A673 (cell line): ENCODE measurements at regions not wholly inside any gene's neighbourhood (a gene's known extent, or its start where the extent isn't known, plus 50 kb on each side); places are given as distances from the start of the nearest gene placed in this dataset.

Experiments
- BruUV-seq: library from RNA; stranded (reverse); fragments of 400-500 nt; replicated peaks from 2 replicates; lab custom pipeline; 2021; lab: Mats Ljungman, UMichigan
- CTCF ChIA-PET: fragments of 300-600 bp; sonication (Branson Sonifier 250); formaldehyde crosslinking; loops from one replicate; lab custom pipeline; 2022; ENCODE audit warnings: antibody characterized with exemption; lab: Charles Lee
- POLR2A ChIA-PET: fragments of 300-600 bp; sonication (Branson Sonifier 250); formaldehyde crosslinking; loops from one replicate; lab custom pipeline; 2022; ENCODE audit warnings: antibody characterized with exemption; ENCODE audit not compliant: low non-redundant PET; lab: Charles Lee
- DNase-seq: peaks from one replicate; pipeline ENCODE4 v3.0.0-alpha.2; 2015; ENCODE audit warnings: low spot score
- H3K27ac ChIP-seq: fragments of 200-600 bp; sonication (generic); 2 replicates; pipeline ENCODE4 v1.5.1; 2016; ENCODE audit warnings: mixed run types, low read depth, mild to moderate bottlenecking, mixed read lengths, antibody characterized with exemption, low read length; ENCODE audit not compliant: poor library complexity, severe bottlenecking
- H3K27me3 ChIP-seq: fragments of 200-600 bp; sonication (generic); replicated peaks from 2 replicates; pipeline ENCODE4 v1.6.1; 2017; ENCODE audit warnings: mixed run types, low read depth, mild to moderate bottlenecking, mixed read lengths, antibody characterized with exemption, low read length; ENCODE audit not compliant: insufficient read depth, poor library complexity
- H3K36me3 ChIP-seq: fragments of 200-600 bp; sonication (generic); 2 replicates; pipeline ENCODE4 v1.6.1; 2016; ENCODE audit warnings: mixed run types, mild to moderate bottlenecking, mixed read lengths, antibody characterized with exemption, low read length; ENCODE audit not compliant: insufficient read depth, poor library complexity, severe bottlenecking
- H3K4me1 ChIP-seq: fragments of 200-600 bp; sonication (generic); 2 replicates; pipeline ENCODE4 v1.6.1; 2017; ENCODE audit warnings: mixed run types, mild to moderate bottlenecking, mixed read lengths, antibody characterized with exemption, low read length; ENCODE audit not compliant: insufficient read depth, poor library complexity, severe bottlenecking
- H3K4me3 ChIP-seq: fragments of 200-600 bp; sonication (generic); 2 replicates; pipeline ENCODE4 v1.5.1; 2016; ENCODE audit warnings: low read depth, mixed run types, mild to moderate bottlenecking, mixed read lengths, low read length; ENCODE audit not compliant: poor library complexity, severe bottlenecking
- H3K9me3 ChIP-seq: fragments of 200-600 bp; sonication (generic); 2 replicates; pipeline ENCODE4 v1.6.1; 2016; ENCODE audit warnings: mixed run types, low read depth, mild to moderate bottlenecking, mixed read lengths, antibody characterized with exemption, low read length; ENCODE audit not compliant: poor library complexity, severe bottlenecking
- EZH2 ChIP-seq: fragments of 200-600 bp; sonication (generic); IDR thresholded peaks from 2 replicates; pipeline ENCODE4 v1.6.1; 2017; ENCODE audit warnings: borderline replicate concordance, low read depth, mild to moderate bottlenecking, mixed read lengths, antibody characterized with exemption, low read length; ENCODE audit not compliant: poor library complexity, severe bottlenecking
- intact Hi-C: fragments of 100-400 bp; cut with micrococcal nuclease; formaldehyde crosslinking; loops from one replicate; pipeline ENCODE4 v1.10.0; 2022; ENCODE audit not compliant: unreplicated experiment
- TF ChIP-seq, protein P1 (sequence below): fragments of 300-800, 200-600 bp; sonication (generic); conservative IDR thresholded peaks from 2 replicates; pipeline ENCODE4 v1.5.1; 2017; ENCODE audit warnings: low read depth, mild to moderate bottlenecking, antibody characterized with exemption, low read length, moderate library complexity, mixed read lengths

DNA sequence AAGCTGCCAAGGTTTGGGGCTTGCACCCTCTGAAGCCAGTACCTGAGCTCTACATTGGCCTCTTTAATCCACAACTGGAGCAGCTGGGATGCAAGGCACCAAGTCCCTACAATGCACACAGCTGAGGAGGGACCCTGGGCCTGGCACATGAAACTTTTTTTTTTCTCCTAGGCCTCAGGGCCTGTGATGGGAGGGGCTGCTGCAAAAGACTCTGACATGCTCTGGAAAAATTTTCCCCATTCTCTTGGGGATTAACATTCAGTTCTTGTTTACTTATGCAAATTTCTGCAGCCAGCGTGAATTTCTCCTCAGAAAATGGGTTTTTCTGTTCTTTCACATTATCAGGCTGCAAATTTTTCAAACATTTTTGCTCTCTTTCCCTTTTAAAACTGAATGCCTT lies 1072.2 kb downstream of the BRINP3 start:
- intact Hi-C loops = no loop called here
- peak; percentile 15 for DNase-seq
- H3K36me3 ChIP-seq = no peaks in the 10 kb centered on the region
- no peaks in the 10 kb centered on the region for H3K4me1 ChIP-seq
- H3K27ac ChIP-seq = no peak overlapping the region
- no peaks in the 10 kb centered on the region for H3K27me3 ChIP-seq
- POLR2A ChIA-PET = no interaction called here
- no peak for TF ChIP-seq EZH2
- TF ChIP-seq, protein P1, sequence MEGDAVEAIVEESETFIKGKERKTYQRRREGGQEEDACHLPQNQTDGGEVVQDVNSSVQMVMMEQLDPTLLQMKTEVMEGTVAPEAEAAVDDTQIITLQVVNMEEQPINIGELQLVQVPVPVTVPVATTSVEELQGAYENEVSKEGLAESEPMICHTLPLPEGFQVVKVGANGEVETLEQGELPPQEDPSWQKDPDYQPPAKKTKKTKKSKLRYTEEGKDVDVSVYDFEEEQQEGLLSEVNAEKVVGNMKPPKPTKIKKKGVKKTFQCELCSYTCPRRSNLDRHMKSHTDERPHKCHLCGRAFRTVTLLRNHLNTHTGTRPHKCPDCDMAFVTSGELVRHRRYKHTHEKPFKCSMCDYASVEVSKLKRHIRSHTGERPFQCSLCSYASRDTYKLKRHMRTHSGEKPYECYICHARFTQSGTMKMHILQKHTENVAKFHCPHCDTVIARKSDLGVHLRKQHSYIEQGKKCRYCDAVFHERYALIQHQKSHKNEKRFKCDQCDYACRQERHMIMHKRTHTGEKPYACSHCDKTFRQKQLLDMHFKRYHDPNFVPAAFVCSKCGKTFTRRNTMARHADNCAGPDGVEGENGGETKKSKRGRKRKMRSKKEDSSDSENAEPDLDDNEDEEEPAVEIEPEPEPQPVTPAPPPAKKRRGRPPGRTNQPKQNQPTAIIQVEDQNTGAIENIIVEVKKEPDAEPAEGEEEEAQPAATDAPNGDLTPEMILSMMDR = no peak
- H3K9me3 ChIP-seq = no peaks in the 10 kb centered on the region
- no TSS peak for BruUV-seq
- H3K4me3 ChIP-seq = no peak overlapping the region
- CTCF ChIA-PET = no interaction called here

DNA sequence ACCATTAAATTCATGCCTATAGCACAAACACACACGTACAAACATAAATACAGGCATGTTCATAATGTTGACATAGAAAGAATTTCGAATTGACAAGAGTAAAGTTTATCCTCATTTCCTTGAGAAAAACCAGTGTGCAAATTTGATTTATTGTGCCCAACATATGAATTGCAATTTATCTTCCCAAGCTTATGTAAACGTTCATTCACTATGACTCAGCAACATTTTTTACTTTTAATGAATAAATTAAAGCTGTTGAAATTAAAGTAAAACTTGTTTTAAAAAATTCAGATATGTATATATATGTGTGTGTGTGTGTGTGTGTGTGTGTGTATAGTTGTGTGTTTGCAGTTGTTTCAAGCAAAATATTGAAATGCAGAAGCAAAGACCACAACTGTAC lies 1067.9 kb downstream of the BRINP3 start:
- Histone ChIP-seq H3K27ac (no peak overlapping the region), H3K36me3 (no peaks in the 10 kb centered on the region), H3K4me3 (no peak overlapping the region), H3K9me3 (no peaks in the 10 kb centered on the region), H3K27me3 (no peaks in the 10 kb centered on the region), H3K4me1 (no peaks in the 10 kb centered on the region)
- ChIA-PET POLR2A (no interaction called here), CTCF (no interaction called here)
- TF ChIP-seq, protein P1 = no peak
- TF ChIP-seq EZH2 = no peak
- no peak for DNase-seq
- intact Hi-C loops = no loop called here
- BruUV-seq = no TSS peak

DNA sequence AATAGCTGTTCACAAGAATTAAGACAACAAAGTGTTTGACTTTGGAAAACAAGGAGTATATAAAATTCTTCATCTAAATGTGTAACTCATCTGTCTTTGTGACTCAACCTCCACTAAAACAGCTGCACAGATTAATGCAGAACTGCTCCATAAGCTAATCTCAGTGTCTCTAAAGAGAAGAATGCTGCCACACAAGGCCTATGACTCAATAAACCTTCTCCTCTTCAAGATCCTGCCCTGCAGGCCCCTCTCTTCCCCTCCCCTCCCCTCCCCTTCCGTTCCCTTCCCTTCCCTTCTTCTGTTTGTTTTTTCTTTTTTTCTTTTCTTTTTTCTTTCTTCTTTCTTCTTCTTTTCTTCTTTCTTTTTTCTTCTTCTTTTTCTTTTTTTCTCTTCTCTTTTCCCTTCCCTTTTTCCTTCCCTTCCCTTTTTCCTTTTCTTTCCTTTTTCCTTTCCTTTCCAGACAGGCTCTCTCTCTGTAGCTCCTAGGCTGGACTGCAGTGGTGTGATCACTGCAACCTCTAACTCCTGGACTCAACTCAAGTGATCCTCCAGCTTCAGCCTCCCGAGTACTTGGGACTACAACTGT lies 1052.8 kb downstream of the BRINP3 start:
- Histone ChIP-seq H3K27me3 (no peaks in the 10 kb centered on the region), H3K4me1 (no peaks in the 10 kb centered on the region), H3K9me3 (no peaks in the 10 kb centered on the region), H3K4me3 (no peak overlapping the region), H3K36me3 (no peaks in the 10 kb centered on the region), H3K27ac (no peak overlapping the region)
- ChIA-PET POLR2A (no interaction called here), CTCF (no interaction called here)
- TF ChIP-seq EZH2 = no peak
- TF ChIP-seq, protein P1 = no peak
- intact Hi-C loops = loop anchor here (10.0 kb wide), 1 partner anchor 1010 kb away; no protein-coding TSS in a partner anchor
- no TSS peak for BruUV-seq
- no peak for DNase-seq
